HL-60 (cell line): ENCODE measurements at regions not wholly inside any gene's neighbourhood (a gene's known extent, or its start where the extent isn't known, plus 50 kb on each side); places are given as distances from the start of the nearest gene placed in this dataset.

Experiments used
- DNase-seq, 2 experiments: peaks; one replicate each; pipeline ENCODE4 v3.0.0-alpha.2; 2010 to 2020; ENCODE audit warnings: low read depth in 1 of 2, low spot score in 1 of 2
- H3K27ac ChIP-seq: fragments of 250-450 bp; sonication (Bioruptor Pico); replicated peaks from 2 replicates; pipeline ENCODE4 v1.5.1; 2020; ENCODE audit warnings: mild to moderate bottlenecking, moderate library complexity
- H3K27me3 ChIP-seq: fragments of 250-450 bp; sonication (Bioruptor Pico); 2 replicates; pipeline ENCODE4 v1.5.1; 2021; ENCODE audit warnings: mild to moderate bottlenecking, moderate library complexity; ENCODE audit not compliant: insufficient read depth, poor library complexity, severe bottlenecking
- H3K4me3 ChIP-seq: replicated peaks from 2 replicates; pipeline ENCODE4 v1.5.1; 2011; ENCODE audit warnings: mild to moderate bottlenecking, control low read depth, low read length; ENCODE audit not compliant: insufficient read depth
- GABPA ChIP-seq: IDR thresholded peaks from 2 replicates; pipeline ENCODE4 v1.6.1; 2012; ENCODE audit warnings: low read depth
- POLR2AphosphoS5 ChIP-seq: IDR thresholded peaks from 2 replicates; pipeline ENCODE4 v1.6.1; 2012; ENCODE audit warnings: low read depth
- SPI1 ChIP-seq: IDR thresholded peaks from 2 replicates; pipeline ENCODE4 v1.6.1; 2012; ENCODE audit warnings: low read depth, mild to moderate bottlenecking, borderline replicate concordance
- TF ChIP-seq, protein P1 (sequence below): IDR thresholded peaks from 2 replicates; pipeline ENCODE4 v1.6.1; 2012; ENCODE audit warnings: low read depth; ENCODE audit not compliant: insufficient replicate concordance
- TF ChIP-seq, protein P2 (sequence below): IDR thresholded peaks from one replicate; pipeline ENCODE4 v1.5.1; 2011; ENCODE audit warnings: low read length, control low read depth, inconsistent platforms; ENCODE audit not compliant: insufficient read depth

DNA sequence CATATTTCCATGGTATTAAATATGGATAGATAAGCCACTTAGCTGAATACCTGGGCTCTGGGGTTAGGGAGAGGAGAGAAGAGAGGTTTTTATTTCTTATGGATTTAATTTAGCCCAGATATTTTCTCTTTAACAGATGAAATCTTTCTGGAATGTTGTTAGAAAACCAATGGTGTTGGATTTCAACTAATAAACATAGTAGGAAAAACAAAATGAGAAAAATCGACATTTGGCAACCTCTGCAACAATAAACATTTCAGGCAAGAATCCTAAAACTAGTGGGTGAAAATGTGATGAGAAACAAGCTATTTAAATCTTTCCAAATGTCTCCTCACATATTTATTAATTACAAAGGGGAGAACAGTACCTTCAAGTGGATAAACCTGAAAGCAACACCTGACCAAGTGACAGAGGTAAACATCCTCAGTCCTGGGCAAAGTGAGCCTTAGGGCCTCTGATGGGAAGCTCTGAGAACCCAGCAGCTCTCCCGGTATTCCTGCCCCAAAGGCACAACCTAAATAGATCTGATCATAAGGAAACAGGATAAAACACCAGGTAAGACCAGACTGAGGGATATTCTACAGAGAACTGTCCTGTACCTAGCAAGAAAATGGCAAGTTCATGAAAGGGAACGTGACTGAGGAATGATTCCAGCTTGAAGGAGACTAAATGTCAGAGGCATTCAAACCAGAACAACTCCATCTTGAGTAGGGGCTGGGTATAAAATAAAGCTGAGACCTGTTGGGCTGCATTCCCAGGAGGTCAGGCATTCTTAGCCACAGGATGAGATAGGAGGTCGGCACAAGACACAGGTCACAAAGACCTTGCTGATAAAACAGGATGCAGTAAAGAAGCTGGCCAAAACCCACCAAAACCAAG, 163.7 kb downstream of the ESM1 start:
- DNase-seq = no peak
- Histone ChIP-seq H3K27ac (no peak overlapping the region), H3K4me3 (no peak overlapping the region), H3K27me3 (no peaks in the 10 kb centered on the region)
- TF ChIP-seq, protein P1, sequence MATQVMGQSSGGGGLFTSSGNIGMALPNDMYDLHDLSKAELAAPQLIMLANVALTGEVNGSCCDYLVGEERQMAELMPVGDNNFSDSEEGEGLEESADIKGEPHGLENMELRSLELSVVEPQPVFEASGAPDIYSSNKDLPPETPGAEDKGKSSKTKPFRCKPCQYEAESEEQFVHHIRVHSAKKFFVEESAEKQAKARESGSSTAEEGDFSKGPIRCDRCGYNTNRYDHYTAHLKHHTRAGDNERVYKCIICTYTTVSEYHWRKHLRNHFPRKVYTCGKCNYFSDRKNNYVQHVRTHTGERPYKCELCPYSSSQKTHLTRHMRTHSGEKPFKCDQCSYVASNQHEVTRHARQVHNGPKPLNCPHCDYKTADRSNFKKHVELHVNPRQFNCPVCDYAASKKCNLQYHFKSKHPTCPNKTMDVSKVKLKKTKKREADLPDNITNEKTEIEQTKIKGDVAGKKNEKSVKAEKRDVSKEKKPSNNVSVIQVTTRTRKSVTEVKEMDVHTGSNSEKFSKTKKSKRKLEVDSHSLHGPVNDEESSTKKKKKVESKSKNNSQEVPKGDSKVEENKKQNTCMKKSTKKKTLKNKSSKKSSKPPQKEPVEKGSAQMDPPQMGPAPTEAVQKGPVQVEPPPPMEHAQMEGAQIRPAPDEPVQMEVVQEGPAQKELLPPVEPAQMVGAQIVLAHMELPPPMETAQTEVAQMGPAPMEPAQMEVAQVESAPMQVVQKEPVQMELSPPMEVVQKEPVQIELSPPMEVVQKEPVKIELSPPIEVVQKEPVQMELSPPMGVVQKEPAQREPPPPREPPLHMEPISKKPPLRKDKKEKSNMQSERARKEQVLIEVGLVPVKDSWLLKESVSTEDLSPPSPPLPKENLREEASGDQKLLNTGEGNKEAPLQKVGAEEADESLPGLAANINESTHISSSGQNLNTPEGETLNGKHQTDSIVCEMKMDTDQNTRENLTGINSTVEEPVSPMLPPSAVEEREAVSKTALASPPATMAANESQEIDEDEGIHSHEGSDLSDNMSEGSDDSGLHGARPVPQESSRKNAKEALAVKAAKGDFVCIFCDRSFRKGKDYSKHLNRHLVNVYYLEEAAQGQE = no peak
- TF ChIP-seq GABPA (no peak), SPI1 (no peak), POLR2AphosphoS5 (no peak)
- TF ChIP-seq, protein P2, sequence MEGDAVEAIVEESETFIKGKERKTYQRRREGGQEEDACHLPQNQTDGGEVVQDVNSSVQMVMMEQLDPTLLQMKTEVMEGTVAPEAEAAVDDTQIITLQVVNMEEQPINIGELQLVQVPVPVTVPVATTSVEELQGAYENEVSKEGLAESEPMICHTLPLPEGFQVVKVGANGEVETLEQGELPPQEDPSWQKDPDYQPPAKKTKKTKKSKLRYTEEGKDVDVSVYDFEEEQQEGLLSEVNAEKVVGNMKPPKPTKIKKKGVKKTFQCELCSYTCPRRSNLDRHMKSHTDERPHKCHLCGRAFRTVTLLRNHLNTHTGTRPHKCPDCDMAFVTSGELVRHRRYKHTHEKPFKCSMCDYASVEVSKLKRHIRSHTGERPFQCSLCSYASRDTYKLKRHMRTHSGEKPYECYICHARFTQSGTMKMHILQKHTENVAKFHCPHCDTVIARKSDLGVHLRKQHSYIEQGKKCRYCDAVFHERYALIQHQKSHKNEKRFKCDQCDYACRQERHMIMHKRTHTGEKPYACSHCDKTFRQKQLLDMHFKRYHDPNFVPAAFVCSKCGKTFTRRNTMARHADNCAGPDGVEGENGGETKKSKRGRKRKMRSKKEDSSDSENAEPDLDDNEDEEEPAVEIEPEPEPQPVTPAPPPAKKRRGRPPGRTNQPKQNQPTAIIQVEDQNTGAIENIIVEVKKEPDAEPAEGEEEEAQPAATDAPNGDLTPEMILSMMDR = no peak

DNA sequence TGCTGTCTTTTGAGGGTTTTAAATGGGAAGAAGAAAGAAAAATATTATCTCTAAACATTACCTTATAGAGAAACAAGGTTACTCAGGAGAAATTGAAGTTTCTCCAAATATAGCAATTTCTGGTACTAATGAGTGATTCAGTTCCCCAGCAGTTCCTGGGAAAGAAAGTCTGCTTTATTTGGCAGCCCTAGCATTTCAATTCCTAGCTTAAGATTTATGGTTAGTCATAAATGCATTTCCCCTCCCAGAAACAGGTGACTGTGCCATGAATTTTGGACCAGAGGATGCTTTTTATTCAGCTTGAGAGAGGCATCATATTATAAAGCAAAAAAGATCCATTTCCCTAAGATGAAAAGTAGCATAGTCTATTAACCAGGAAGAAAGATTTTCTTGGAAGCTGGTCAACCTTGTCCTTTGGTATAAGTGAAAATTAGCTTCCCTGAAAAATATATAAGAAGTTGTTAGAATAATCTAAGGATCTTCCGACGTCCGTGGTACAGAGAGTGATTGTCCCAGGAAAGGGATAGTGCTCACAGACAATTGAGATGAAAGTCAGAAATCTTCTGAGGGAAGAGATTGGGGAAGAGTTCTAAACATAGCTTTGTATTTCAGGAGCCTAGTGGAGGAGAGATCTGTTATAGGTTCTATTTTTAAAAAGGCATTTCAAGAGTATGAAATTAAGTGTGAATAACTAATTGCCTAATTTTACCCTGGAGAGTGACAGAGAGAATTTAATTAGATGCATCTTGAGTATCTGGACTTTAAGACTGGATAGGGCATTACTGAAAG, 164.9 kb downstream of the ESM1 start:
- H3K4me3 ChIP-seq = no peak overlapping the region
- no peak for DNase-seq
- no peaks in the 10 kb centered on the region for H3K27me3 ChIP-seq
- TF ChIP-seq, protein P1 = no peak
- TF ChIP-seq, protein P2 = no peak
- TF ChIP-seq POLR2AphosphoS5 = no peak
- H3K27ac ChIP-seq = no peak overlapping the region

DNA sequence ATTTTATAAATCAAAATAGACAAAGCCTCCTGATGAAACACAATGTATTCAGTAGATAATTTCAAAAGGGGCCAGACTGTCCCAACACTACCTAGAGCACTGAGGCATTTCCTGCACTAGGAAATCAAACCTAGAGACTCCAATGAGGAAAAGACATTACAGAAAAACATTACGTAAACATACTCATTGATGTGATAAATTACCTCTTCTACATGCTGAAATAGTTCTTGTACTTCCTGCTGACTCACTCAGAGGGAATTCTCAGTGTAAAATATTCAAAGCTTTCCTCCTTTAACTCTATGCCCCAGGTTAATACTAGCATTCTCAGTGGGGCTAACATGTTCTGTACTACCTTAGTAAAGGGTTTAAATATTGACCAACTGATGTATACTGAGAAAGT, 178.0 kb downstream of the ESM1 start:
- no peak overlapping the region for H3K27ac ChIP-seq
- DNase-seq = no peak

More for the DNA sequence above, 178.0 kb downstream of the ESM1 start:
- Histone ChIP-seq H3K4me3 (no peak overlapping the region), H3K27me3 (no peaks in the 10 kb centered on the region)
- no peak for TF ChIP-seq POLR2AphosphoS5
- TF ChIP-seq SPI1 = no peak
- no peak for TF ChIP-seq GABPA
- TF ChIP-seq, protein P1 = no peak
- TF ChIP-seq, protein P2 = no peak
